OCI-LY3 (cell line): ENCODE measurements at regions not wholly inside any gene's neighbourhood (a gene's known extent, or its start where the extent isn't known, plus 50 kb on each side); places are given as distances from the start of the nearest gene placed in this dataset.

ENCODE experiments used
- CTCF ChIP-seq: fragments of 200-600, 300-600 bp; sonication (generic); IDR thresholded peaks from 2 replicates; pipeline ENCODE4 v1.5.1; 2014; ENCODE audit warnings: antibody characterized with exemption, low read length, low read depth
- EZH2phosphoT487 ChIP-seq: fragments of 200-600 bp; shearing (Covaris generic); IDR thresholded peaks from 2 replicates; pipeline ENCODE4 v1.6.1; 2018; ENCODE audit warnings: antibody characterized with exemption, mixed run types, low read depth

GRCh38 chr6:101000341-101000740 is 119.2 kb upstream of the ASCC3 start:
- TF ChIP-seq CTCF, result no peak
- TF ChIP-seq EZH2phosphoT487, result no peak
